H1 (cell line): ENCODE measurements at regions not wholly inside any gene's neighbourhood (a gene's known extent, or its start where the extent isn't known, plus 50 kb on each side); places are given as distances from the start of the nearest gene placed in this dataset.

Source experiments
- BACH1 ChIP-seq: IDR thresholded peaks from 2 replicates; pipeline ENCODE4 v1.6.1; 2012; ENCODE audit warnings: low read length, improper control_type of control experiment
- BCL11A ChIP-seq, 2 experiments: IDR thresholded peaks; one replicate each; pipeline ENCODE4 v1.6.1; 2011; ENCODE audit warnings: low read depth in 2 of 2, low read length in 2 of 2, mild to moderate bottlenecking in 2 of 2
- CEBPB ChIP-seq: IDR thresholded peaks from 2 replicates; pipeline ENCODE4 v1.6.1; 2012; ENCODE audit warnings: low read depth, low read length
- CHD7 ChIP-seq: fragments of 300-600 bp; sonication (generic); IDR thresholded peaks from 2 replicates; pipeline ENCODE4 v1.7.1; 2012; ENCODE audit warnings: low read length, moderate library complexity, mild to moderate bottlenecking, inconsistent platforms; ENCODE audit not compliant: insufficient replicate concordance
- EP300 ChIP-seq, 2 experiments: IDR thresholded peaks; 1 replicate in 1 of 2; 2 replicates in 1 of 2; pipeline ENCODE4 v1.6.1; 2011 to 2012; ENCODE audit warnings: low read depth in 2 of 2, low read length in 2 of 2, mild to moderate bottlenecking in 2 of 2, borderline replicate concordance in 1 of 2, inconsistent platforms in 1 of 2, moderate library complexity in 1 of 2
- EZH2 ChIP-seq: fragments of 200-600 bp; sonication (generic); IDR thresholded peaks from 2 replicates; pipeline ENCODE4 v1.7.1; 2012; ENCODE audit warnings: low read depth, mild to moderate bottlenecking, moderate library complexity, low read length, inconsistent platforms; ENCODE audit not compliant: severe bottlenecking
- KDM4A ChIP-seq: IDR thresholded peaks from one replicate; pipeline ENCODE4 v1.7.1; 2012; ENCODE audit warnings: low read depth, mild to moderate bottlenecking, moderate library complexity, low read length, inconsistent platforms; ENCODE audit not compliant: severe bottlenecking
- MAX ChIP-seq: IDR thresholded peaks from 2 replicates; pipeline ENCODE4 v1.6.1; 2012; ENCODE audit warnings: inconsistent platforms
- PHF8 ChIP-seq: fragments of 200-600 bp; sonication (generic); conservative IDR thresholded peaks from 2 replicates; pipeline ENCODE4 v1.7.1; 2012; ENCODE audit warnings: low read depth, mild to moderate bottlenecking, inconsistent platforms, low read length, moderate library complexity
- POU5F1 ChIP-seq: IDR thresholded peaks from 2 replicates; pipeline ENCODE4 v1.6.1; 2011; ENCODE audit warnings: low read depth, mild to moderate bottlenecking, low read length, moderate library complexity
- TAF7 ChIP-seq: optimal IDR thresholded peaks from 2 replicates; pipeline ENCODE3; 2011; ENCODE audit warnings: low read depth, mild to moderate bottlenecking, inconsistent platforms, low read length, moderate library complexity, borderline replicate concordance
- YY1 ChIP-seq: IDR thresholded peaks from 2 replicates; pipeline ENCODE4 v1.6.1; 2011; ENCODE audit warnings: low read depth, mild to moderate bottlenecking, low read length

GRCh38 chr1:239301251-239301650, 85.1 kb upstream of the CHRM3 start (continued):
- no peak for TF ChIP-seq CHD7
- TF ChIP-seq KDM4A = no peak
- TF ChIP-seq TAF7 = no peak
- TF ChIP-seq POU5F1 = no peak
- TF ChIP-seq CEBPB = no peak
- TF ChIP-seq EZH2 = no peak
- no peak for TF ChIP-seq MAX
- no peak for TF ChIP-seq BCL11A (IDR thresholded peaks at IDR 0.05; ENCODE audit: low read depth in 2 of 2, low read length in 2 of 2)
- TF ChIP-seq EP300 (IDR thresholded peaks at IDR 0.05; ENCODE audit: borderline replicate concordance in 1 of 2, low read depth in 2 of 2, low read length in 2 of 2) = no peak
- TF ChIP-seq PHF8 = no peak
- TF ChIP-seq BACH1 = no peak
- no peak for TF ChIP-seq YY1
- TF ChIP-seq, all 59 proteins: peak for 0
